ENCODE measurements at regions not wholly inside any gene's neighbourhood (a gene's known extent, or its start where the extent isn't known, plus 50 kb on each side); places are given as distances from the start of the nearest gene placed in this dataset.

DNA sequence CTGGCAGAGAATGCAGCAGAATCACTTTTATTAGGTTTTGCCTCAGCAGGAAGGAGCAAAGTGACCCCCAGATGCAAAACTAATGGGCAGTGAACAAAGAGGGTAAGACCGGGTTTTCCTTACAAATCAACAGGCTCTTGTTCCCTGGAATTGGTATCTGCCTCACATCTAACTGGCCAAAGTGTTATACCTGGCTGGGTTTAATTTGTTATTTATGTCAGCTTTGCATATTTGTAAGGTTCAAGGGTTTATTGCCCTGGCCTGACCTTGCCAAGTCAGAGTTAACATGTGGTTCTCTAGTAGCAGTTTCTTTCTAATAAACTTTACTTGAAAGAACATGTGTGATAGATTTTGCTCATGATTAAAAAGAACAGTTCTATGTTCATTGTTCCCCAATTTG lies 431.7 kb upstream of the NR2F2 start:
- H3K9me3 ChIP-seq (ENCODE audit: low read length), result no peaks in the 10 kb centered on the region
- no peaks in the 10 kb centered on the region for H4K20me1 ChIP-seq (ENCODE audit: insufficient read depth, low read length)
- no peak overlapping the region for H3K4me3 ChIP-seq (ENCODE audit: low read depth, low read length, poor library complexity, severe bottlenecking)
- no peak overlapping the region for H3K4me2 ChIP-seq (ENCODE audit: low read length)
- H3F3A ChIP-seq (ENCODE audit: insufficient read depth, low read length), result no peaks in the 10 kb centered on the region
- no peaks in the 10 kb centered on the region for H3K27me3 ChIP-seq (ENCODE audit: insufficient read depth, low read length)
- no peaks in the 10 kb centered on the region for H3K4me1 ChIP-seq (ENCODE audit: insufficient read depth, low read length, severe bottlenecking)
- no peaks in the 10 kb centered on the region for H3K79me2 ChIP-seq (ENCODE audit: insufficient read depth, low read length)
- H3K27ac ChIP-seq (ENCODE audit: low read depth, low read length, poor library complexity, severe bottlenecking), result no peak overlapping the region
- no peaks in the 10 kb centered on the region for H3K9me2 ChIP-seq (ENCODE audit: low read depth, low read length)
- H2AFZ ChIP-seq (ENCODE audit: low read length), result no peak overlapping the region
- H3K9ac ChIP-seq (ENCODE audit: low read length), result no peak overlapping the region
- no peaks in the 10 kb centered on the region for H3K36me3 ChIP-seq (ENCODE audit: insufficient read depth, low read length)
- TF ChIP-seq, protein P1, sequence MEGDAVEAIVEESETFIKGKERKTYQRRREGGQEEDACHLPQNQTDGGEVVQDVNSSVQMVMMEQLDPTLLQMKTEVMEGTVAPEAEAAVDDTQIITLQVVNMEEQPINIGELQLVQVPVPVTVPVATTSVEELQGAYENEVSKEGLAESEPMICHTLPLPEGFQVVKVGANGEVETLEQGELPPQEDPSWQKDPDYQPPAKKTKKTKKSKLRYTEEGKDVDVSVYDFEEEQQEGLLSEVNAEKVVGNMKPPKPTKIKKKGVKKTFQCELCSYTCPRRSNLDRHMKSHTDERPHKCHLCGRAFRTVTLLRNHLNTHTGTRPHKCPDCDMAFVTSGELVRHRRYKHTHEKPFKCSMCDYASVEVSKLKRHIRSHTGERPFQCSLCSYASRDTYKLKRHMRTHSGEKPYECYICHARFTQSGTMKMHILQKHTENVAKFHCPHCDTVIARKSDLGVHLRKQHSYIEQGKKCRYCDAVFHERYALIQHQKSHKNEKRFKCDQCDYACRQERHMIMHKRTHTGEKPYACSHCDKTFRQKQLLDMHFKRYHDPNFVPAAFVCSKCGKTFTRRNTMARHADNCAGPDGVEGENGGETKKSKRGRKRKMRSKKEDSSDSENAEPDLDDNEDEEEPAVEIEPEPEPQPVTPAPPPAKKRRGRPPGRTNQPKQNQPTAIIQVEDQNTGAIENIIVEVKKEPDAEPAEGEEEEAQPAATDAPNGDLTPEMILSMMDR (IDR thresholded peaks at IDR 0.05; ENCODE audit: low read length), result no peak
- no peak for TF ChIP-seq EZH2 (IDR thresholded peaks at IDR 0.05; ENCODE audit: borderline replicate concordance, low read length)

DNA sequence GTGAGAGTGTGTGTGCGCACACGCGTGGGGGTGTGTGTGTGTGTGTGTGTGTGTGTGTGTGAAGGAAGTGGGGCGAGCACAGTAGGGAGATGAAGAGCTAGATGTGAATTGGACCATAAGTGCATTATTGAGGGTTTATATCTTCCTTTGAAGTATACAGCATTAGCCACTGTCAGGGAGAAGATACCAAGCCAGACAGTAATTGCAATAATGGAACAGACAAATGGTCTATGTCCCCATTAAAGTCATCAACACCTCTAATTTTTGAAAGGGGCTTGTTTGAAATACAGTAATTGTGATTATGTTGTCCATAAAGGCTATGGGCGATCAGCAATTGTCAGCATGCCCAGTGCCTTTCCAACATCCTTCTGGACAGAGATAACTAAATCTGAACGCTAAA lies 429.2 kb upstream of the NR2F2 start:
- Histone ChIP-seq H3K4me2 (ENCODE audit: low read length) (no peak overlapping the region), H3K27me3 (ENCODE audit: insufficient read depth, low read length) (no peaks in the 10 kb centered on the region), H3K4me1 (ENCODE audit: insufficient read depth, low read length, severe bottlenecking) (no peaks in the 10 kb centered on the region), H4K20me1 (ENCODE audit: insufficient read depth, low read length) (no peaks in the 10 kb centered on the region), H2AFZ (ENCODE audit: low read length) (no peak overlapping the region), H3K79me2 (ENCODE audit: insufficient read depth, low read length) (no peaks in the 10 kb centered on the region), H3K27ac (ENCODE audit: low read depth, low read length, poor library complexity, severe bottlenecking) (no peak overlapping the region), H3K9me3 (ENCODE audit: low read length) (no peaks in the 10 kb centered on the region), H3K9ac (ENCODE audit: low read length) (no peak overlapping the region), H3K36me3 (ENCODE audit: insufficient read depth, low read length) (no peaks in the 10 kb centered on the region), H3K9me2 (ENCODE audit: low read depth, low read length) (no peaks in the 10 kb centered on the region), H3K4me3 (ENCODE audit: low read depth, low read length, poor library complexity, severe bottlenecking) (no peak overlapping the region), H3F3A (ENCODE audit: insufficient read depth, low read length) (no peaks in the 10 kb centered on the region)
- no peak for TF ChIP-seq EZH2 (IDR thresholded peaks at IDR 0.05; ENCODE audit: borderline replicate concordance, low read length)
- TF ChIP-seq, protein P1 (IDR thresholded peaks at IDR 0.05; ENCODE audit: low read length), result no peak

DNA sequence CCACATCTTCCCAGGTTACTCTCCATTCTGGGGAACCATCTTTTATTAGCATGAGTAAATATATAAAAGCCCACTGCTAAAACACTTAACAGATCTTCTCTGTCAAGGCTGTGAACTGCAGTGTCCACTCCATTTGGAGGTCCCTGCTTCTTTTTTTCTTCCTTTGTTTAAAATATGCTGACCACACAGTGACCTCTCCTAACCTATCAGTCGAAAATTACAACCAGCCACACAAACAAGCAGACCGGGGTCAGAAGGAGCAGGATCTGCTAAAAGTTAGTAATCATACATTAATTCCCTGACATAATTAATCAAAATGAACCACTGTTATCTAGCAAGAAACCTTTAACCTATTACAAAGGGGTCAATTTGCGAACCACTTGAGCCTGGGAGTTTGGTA lies 427.9 kb upstream of the NR2F2 start:
- Histone ChIP-seq H3K9ac (ENCODE audit: low read length) (no peak overlapping the region), H4K20me1 (ENCODE audit: insufficient read depth, low read length) (no peaks in the 10 kb centered on the region), H2AFZ (ENCODE audit: low read length) (no peak overlapping the region), H3F3A (ENCODE audit: insufficient read depth, low read length) (no peaks in the 10 kb centered on the region), H3K27me3 (ENCODE audit: insufficient read depth, low read length) (no peaks in the 10 kb centered on the region), H3K27ac (ENCODE audit: low read depth, low read length, poor library complexity, severe bottlenecking) (no peak overlapping the region), H3K36me3 (ENCODE audit: insufficient read depth, low read length) (no peaks in the 10 kb centered on the region), H3K4me2 (ENCODE audit: low read length) (no peak overlapping the region), H3K4me1 (ENCODE audit: insufficient read depth, low read length, severe bottlenecking) (no peaks in the 10 kb centered on the region), H3K79me2 (ENCODE audit: insufficient read depth, low read length) (no peaks in the 10 kb centered on the region), H3K4me3 (ENCODE audit: low read depth, low read length, poor library complexity, severe bottlenecking) (no peak overlapping the region), H3K9me3 (ENCODE audit: low read length) (no peaks in the 10 kb centered on the region), H3K9me2 (ENCODE audit: low read depth, low read length) (no peaks in the 10 kb centered on the region)
- TF ChIP-seq EZH2 (IDR thresholded peaks at IDR 0.05; ENCODE audit: borderline replicate concordance, low read length), result no peak
- TF ChIP-seq, protein P1 (IDR thresholded peaks at IDR 0.05; ENCODE audit: low read length), result no peak
